ENCODE measurements at regions not wholly inside any gene's neighbourhood (a gene's known extent, or its start where the extent isn't known, plus 50 kb on each side); places are given as distances from the start of the nearest gene placed in this dataset.

- Histone ChIP-seq H2AFZ (ENCODE audit: low read depth) (no peak overlapping the region), H3K4me1 (ENCODE audit: low read depth, poor library complexity, severe bottlenecking) (no peaks in the 10 kb centered on the region), H3K9ac (no peak overlapping the region), H3K4me2 (no peak overlapping the region), H3K27me3 (ENCODE audit: insufficient read depth, low read depth) (no peaks in the 10 kb centered on the region), H3K4me3 (IDR thresholded peaks at IDR 0.05; ENCODE audit: insufficient read depth, low read depth, low read length) (no peak overlapping the region), H4K20me1 (ENCODE audit: insufficient read depth) (no peaks in the 10 kb centered on the region), H3K27ac (no peak overlapping the region), H3K79me2 (ENCODE audit: insufficient read depth, low read depth) (no peaks in the 10 kb centered on the region), H3K36me3 (ENCODE audit: insufficient read depth) (no peaks in the 10 kb centered on the region)
- TF ChIP-seq CTCF (conservative IDR thresholded peaks at IDR 0.05; ENCODE audit: low read depth, low read length): no peak
Observed at GRCh38 chr3:72338942-72339669, 509.1 kb downstream of the SHQ1 start.

- H2AFZ ChIP-seq (ENCODE audit: low read depth): no peak overlapping the region
- no peak overlapping the region for H3K4me2 ChIP-seq
- H4K20me1 ChIP-seq (ENCODE audit: insufficient read depth): no peaks in the 10 kb centered on the region
- H3K79me2 ChIP-seq (ENCODE audit: insufficient read depth, low read depth): no peaks in the 10 kb centered on the region
- no peak overlapping the region for H3K27ac ChIP-seq
- no peaks in the 10 kb centered on the region for H3K36me3 ChIP-seq (ENCODE audit: insufficient read depth)
- TF ChIP-seq CTCF (conservative IDR thresholded peaks at IDR 0.05; ENCODE audit: low read depth, low read length): no peak
- H3K4me3 ChIP-seq (IDR thresholded peaks at IDR 0.05; ENCODE audit: insufficient read depth, low read depth, low read length): no peak overlapping the region
- H3K4me1 ChIP-seq (ENCODE audit: low read depth, poor library complexity, severe bottlenecking): no peaks in the 10 kb centered on the region
- no peak overlapping the region for H3K9ac ChIP-seq
- H3K27me3 ChIP-seq (ENCODE audit: insufficient read depth, low read depth): no peaks in the 10 kb centered on the region
Observed at GRCh38 chr3:72338082-72338941, 509.9 kb downstream of the SHQ1 start.

GRCh38 chr3:72337480-72337855 lies 510.8 kb downstream of the SHQ1 start:
- Histone ChIP-seq H3K4me3 (IDR thresholded peaks at IDR 0.05; ENCODE audit: insufficient read depth, low read depth, low read length) (no peak overlapping the region), H3K36me3 (ENCODE audit: insufficient read depth) (no peaks in the 10 kb centered on the region)

More at GRCh38 chr3:72337480-72337855, 510.8 kb downstream of the SHQ1 start:
- H3K4me1 ChIP-seq (ENCODE audit: low read depth, poor library complexity, severe bottlenecking): no peaks in the 10 kb centered on the region
- H3K9ac ChIP-seq: no peak overlapping the region
- TF ChIP-seq CTCF (conservative IDR thresholded peaks at IDR 0.05; ENCODE audit: low read depth, low read length): no peak
- H4K20me1 ChIP-seq (ENCODE audit: insufficient read depth): no peaks in the 10 kb centered on the region
- no peak overlapping the region for H3K4me2 ChIP-seq
- no peaks in the 10 kb centered on the region for H3K79me2 ChIP-seq (ENCODE audit: insufficient read depth, low read depth)
- H3K27ac ChIP-seq: no peak overlapping the region
- no peak overlapping the region for H2AFZ ChIP-seq (ENCODE audit: low read depth)
- no peaks in the 10 kb centered on the region for H3K27me3 ChIP-seq (ENCODE audit: insufficient read depth, low read depth)
